Dendritic cell treated with granulocyte-macrophage colony-stimulating factor and Interleukin-4, amounts not matched to agents 40 ng/mL and 50 ng/mL, for 4 days (primary cell): ENCODE measurements at regions not wholly inside any gene's neighbourhood (a gene's known extent, or its start where the extent isn't known, plus 50 kb on each side); places are given as distances from the start of the nearest gene placed in this dataset.

ENCODE experiments used
- H3K27ac Mint-ChIP-seq: one replicate; pipeline ENCODE4 v1.8.0; 2022; ENCODE audit warnings: mild to moderate bottlenecking, mixed read lengths
- H3K27me3 Mint-ChIP-seq: one replicate; pipeline ENCODE4 v1.8.0; 2022; ENCODE audit warnings: mild to moderate bottlenecking, mixed read lengths
- H3K36me3 Mint-ChIP-seq: one replicate; pipeline ENCODE4 v1.8.0; 2022; ENCODE audit warnings: low read depth, mixed read lengths
- H3K4me1 Mint-ChIP-seq: one replicate; pipeline ENCODE4 v1.8.0; 2022; ENCODE audit warnings: low read depth, mixed read lengths
- H3K4me3 Mint-ChIP-seq: one replicate; pipeline ENCODE4 v1.8.0; 2022; ENCODE audit warnings: mild to moderate bottlenecking, moderate library complexity, mixed read lengths
- H3K9me3 Mint-ChIP-seq: one replicate; pipeline ENCODE4 v1.8.0; 2022; ENCODE audit warnings: mixed read lengths
- intact Hi-C: fragments of 100-400 bp; cut with micrococcal nuclease; formaldehyde crosslinking; loops from one replicate; pipeline ENCODE4 v1.15.0; 2022

DNA sequence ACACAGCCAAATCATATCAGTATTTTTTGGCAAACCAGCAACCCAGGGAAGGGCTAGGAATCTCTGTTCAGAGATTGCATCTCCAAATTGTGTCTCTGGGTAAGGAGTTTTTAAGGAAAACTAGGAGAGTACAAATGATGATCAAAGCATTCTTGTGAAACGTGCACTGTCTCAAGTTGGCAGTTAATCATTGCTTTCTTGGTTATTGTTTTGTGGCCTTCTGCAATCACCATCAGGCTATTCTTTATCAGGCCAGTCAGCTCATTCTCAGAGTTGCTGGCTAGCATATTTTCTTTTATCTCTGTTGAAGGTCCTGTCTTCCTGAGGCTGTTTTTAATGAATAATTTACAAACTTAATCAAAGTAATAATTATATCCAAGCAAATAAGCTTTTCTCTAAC, 129.1 kb upstream of the CCDC179 start:
- Mint-ChIP-seq H3K9me3 (peaks cover 57% of the 10 kb centered on the region), H3K4me1 (no peaks in the 10 kb centered on the region), H3K4me3 (no peak overlapping the region), H3K27me3 (no peaks in the 10 kb centered on the region), H3K27ac (no peak overlapping the region), H3K36me3 (no peaks in the 10 kb centered on the region)
- intact Hi-C loops = no loop called here

DNA sequence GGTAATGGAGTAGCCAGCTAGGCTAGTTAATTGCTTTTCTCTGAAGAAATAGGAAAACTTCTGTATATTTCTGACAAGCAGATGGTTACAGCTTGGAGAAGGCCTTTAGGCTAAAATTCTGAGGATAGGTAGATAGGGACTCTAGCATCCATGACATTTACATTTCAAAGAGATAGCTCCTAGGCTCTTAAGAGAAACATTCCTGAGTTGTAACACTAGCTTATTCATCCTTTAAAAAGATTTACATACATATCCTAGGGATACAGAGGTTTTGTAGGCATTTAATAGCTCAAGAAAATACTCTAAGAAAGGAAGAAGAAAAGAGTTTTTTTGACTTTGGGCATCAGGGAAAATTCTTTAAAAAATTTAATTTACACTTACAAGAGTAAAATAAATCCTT, 130.9 kb upstream of the CCDC179 start:
- no peak overlapping the region for H3K4me3 Mint-ChIP-seq
- peaks cover 62% of the 10 kb centered on the region for H3K9me3 Mint-ChIP-seq
- H3K27me3 Mint-ChIP-seq = no peaks in the 10 kb centered on the region
- intact Hi-C loops = no loop called here
- no peaks in the 10 kb centered on the region for H3K4me1 Mint-ChIP-seq
- H3K27ac Mint-ChIP-seq = no peak overlapping the region
- H3K36me3 Mint-ChIP-seq = no peaks in the 10 kb centered on the region

DNA sequence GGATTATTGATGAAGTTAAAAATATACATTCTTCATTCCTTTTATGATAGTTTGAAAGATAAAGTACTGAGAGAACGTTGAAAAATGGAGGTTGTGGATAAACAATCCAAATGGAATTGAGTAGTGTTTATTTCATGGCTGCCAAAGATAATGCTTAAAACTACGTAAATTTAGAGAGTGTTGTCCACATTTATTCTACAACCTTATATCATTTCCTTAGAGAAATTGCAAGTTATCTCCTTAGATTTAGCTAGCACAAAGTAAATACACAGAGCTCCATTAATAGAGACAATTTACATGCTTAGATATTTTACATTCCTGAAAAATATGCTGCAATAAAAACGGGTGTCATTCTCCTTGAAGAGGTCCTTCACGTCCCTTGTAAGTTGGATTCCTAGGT, 146.5 kb upstream of the CCDC179 start:
- H3K4me3 Mint-ChIP-seq = no peak overlapping the region
- intact Hi-C loops = no loop called here
- H3K27ac Mint-ChIP-seq = no peak overlapping the region
- no peaks in the 10 kb centered on the region for H3K27me3 Mint-ChIP-seq
- H3K36me3 Mint-ChIP-seq = no peaks in the 10 kb centered on the region
- H3K4me1 Mint-ChIP-seq = no peaks in the 10 kb centered on the region
- peaks cover 34% of the 10 kb centered on the region for H3K9me3 Mint-ChIP-seq

DNA sequence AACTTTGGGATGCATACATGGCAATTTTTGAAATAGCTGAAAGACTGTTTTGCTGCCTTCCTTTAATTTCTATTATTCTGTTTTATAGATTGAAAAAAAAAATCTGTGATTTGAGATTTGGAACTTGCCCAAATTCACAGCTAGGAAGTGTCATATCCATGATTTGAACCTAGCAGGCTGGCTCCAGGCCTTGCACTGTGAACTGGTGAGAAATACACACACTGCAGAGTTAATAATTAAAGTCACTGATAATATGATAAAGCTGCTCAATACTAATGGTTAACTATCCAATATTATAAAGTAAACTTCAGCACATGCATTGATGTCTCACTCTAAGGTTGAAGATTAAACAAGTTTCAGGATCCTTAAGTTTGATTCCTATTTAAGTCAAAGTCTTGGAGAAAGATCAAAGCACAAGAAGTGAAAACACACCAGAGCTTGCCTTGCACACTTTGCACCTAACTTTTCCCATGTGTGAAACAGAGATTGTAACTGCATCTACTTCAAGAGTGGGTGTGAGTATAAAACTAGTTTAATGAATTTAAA, 150.6 kb upstream of the CCDC179 start:
- Mint-ChIP-seq H3K27ac (no peak overlapping the region), H3K4me3 (no peak overlapping the region), H3K9me3 (peaks cover 9% of the 10 kb centered on the region), H3K4me1 (no peaks in the 10 kb centered on the region), H3K27me3 (no peaks in the 10 kb centered on the region), H3K36me3 (no peaks in the 10 kb centered on the region)
- intact Hi-C loops = no loop called here

DNA sequence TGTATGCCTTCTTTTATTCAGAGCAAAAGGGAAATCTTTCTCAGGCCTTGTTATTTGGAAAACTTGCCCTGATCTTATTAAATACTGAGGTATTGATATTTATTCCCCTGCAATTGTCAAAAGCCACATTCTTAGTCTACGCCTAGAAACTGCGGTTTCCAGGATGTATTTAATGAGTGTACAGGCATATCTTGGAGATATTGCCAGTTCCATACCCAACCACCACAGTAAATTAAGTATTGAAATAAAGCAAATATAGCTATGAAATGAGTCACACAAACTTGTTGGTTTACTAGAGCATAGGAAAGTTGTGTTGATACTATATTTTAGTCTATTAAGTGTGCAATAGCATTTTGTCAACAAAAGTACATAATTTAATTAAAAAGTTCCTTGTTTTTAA, 152.7 kb upstream of the CCDC179 start:
- no peak overlapping the region for H3K27ac Mint-ChIP-seq
- no peaks in the 10 kb centered on the region for H3K4me1 Mint-ChIP-seq
- no peaks in the 10 kb centered on the region for H3K27me3 Mint-ChIP-seq
- H3K36me3 Mint-ChIP-seq = no peaks in the 10 kb centered on the region
- intact Hi-C loops = no loop called here
- no peak overlapping the region for H3K4me3 Mint-ChIP-seq
- H3K9me3 Mint-ChIP-seq = peaks cover 9% of the 10 kb centered on the region

DNA sequence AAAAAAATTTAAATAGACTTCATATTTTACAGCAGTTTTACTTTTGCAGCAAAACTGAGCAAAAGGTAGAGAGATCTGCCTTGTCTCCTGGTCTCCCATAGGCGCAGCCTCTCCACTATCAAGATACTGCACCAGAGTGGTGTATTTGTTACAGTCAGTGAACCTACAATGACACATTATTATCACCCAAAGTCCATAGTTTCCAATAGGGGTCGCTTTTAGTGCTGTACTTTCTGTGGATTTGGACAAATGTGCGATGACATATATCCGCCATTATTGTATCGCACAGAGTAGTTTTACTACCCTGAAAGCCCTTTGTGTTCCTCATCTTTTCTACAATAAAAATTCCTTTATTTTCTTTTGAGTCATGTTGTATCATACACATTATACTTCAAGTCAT, 153.2 kb upstream of the CCDC179 start:
- H3K4me1 Mint-ChIP-seq = no peaks in the 10 kb centered on the region
- no peaks in the 10 kb centered on the region for H3K27me3 Mint-ChIP-seq
- no peak overlapping the region for H3K27ac Mint-ChIP-seq
- no peaks in the 10 kb centered on the region for H3K36me3 Mint-ChIP-seq
- no peak overlapping the region for H3K4me3 Mint-ChIP-seq
- H3K9me3 Mint-ChIP-seq = peaks cover 3% of the 10 kb centered on the region
- intact Hi-C loops = no loop called here

DNA sequence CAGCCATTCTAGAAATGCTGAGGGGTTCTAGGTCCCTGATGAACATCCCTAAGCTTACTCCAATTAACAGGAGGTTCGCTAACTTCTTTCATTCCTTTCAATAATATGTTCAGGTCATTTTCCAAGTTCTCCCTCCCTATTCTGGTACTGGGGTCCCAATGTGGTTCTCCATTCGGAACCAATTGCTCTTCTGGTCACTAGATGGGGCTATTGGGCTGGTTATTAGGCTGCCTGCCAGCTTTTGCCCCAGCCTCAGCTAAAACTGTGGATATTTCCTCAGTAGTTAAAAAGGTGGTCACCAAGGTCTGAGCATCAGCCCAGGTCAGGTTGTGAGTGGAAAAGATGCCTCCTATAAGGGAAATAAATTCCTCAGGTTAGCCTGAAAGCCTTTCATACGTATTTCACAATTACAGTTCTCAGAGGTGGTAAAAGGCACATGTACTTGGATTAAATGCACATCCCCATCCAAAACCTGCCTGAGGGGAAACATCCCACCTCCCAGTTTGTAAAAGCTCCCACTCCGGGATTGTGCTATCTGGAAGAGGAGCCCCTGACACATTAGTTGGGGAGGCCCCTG, 161.1 kb upstream of the CCDC179 start:
- H3K27me3 Mint-ChIP-seq = no peaks in the 10 kb centered on the region
- H3K4me1 Mint-ChIP-seq = no peaks in the 10 kb centered on the region
- H3K9me3 Mint-ChIP-seq = no peaks in the 10 kb centered on the region
- H3K4me3 Mint-ChIP-seq = no peak overlapping the region
- no peaks in the 10 kb centered on the region for H3K36me3 Mint-ChIP-seq
- intact Hi-C loops = no loop called here
- H3K27ac Mint-ChIP-seq = no peak overlapping the region

DNA sequence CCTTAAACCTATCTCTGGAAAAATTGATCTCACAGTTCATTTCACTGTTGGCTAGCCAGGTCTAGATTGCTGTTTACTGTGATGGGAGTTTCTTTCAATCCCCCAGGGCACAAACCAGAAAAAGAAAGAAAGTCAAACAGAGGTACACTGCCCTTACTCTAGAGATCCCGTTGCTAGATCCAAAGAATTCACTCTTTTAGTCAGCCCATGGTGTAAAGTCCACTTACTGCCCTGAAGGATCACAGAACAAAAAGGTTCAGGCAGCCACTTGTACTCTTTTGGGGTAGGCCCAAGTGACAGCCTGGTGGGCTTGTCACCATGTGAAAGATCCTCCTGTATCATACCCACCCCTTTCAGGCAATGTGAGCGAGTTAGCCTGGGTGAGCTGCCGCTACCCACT, 162.6 kb upstream of the CCDC179 start:
- Mint-ChIP-seq H3K9me3 (no peaks in the 10 kb centered on the region), H3K27me3 (no peaks in the 10 kb centered on the region), H3K36me3 (no peaks in the 10 kb centered on the region), H3K4me3 (no peak overlapping the region), H3K27ac (no peak overlapping the region), H3K4me1 (no peaks in the 10 kb centered on the region)
- intact Hi-C loops = no loop called here

DNA sequence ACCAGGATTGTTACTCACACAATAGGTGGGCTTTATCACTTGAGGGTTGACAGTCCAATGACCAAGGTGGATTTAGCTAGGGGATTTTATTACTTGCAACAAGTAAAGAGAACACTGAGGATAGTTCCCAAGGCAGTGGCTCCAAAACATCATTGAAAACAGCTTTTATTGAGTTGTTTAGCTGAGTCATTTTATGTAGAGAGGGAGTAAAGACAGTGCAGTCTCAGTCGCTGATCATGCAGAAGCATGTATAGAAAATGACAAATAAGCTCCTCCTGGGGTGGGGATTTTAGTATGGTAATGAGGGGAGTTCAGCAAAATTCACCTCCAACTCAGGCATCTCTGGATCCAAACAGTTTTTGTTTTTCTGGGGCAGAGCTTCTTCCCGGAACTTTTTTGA, 163.0 kb upstream of the CCDC179 start:
- Mint-ChIP-seq H3K27ac (no peak overlapping the region), H3K4me1 (no peaks in the 10 kb centered on the region), H3K4me3 (no peak overlapping the region), H3K36me3 (no peaks in the 10 kb centered on the region), H3K9me3 (no peaks in the 10 kb centered on the region), H3K27me3 (no peaks in the 10 kb centered on the region)
- intact Hi-C loops = no loop called here

DNA sequence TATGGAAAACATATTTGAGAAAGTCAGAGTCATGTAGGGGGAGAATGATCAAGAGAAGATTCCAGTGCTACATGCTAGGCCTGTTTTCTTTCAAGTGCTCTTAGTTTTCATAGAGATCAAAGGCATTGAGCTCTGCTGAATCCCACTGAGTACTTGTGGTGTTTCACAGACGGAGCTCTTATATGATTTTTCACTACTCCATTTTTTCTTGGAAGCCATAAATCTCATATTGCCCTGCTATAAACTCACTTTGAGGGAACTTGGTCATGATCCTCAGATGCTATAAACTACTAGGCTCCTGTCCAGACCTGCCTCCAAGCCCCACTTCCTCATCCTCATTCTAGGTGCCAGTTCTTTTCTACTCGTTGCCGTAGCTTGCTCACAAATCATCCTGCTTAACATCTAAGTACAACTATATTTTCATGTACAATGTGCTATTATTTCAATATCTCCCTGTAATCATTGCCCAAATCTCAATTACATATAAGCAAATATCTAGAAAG, 180.8 kb upstream of the CCDC179 start:
- Mint-ChIP-seq H3K27me3 (no peaks in the 10 kb centered on the region), H3K27ac (no peak overlapping the region), H3K36me3 (no peaks in the 10 kb centered on the region), H3K9me3 (no peaks in the 10 kb centered on the region), H3K4me1 (no peaks in the 10 kb centered on the region), H3K4me3 (no peak overlapping the region)
- intact Hi-C loops = no loop called here

DNA sequence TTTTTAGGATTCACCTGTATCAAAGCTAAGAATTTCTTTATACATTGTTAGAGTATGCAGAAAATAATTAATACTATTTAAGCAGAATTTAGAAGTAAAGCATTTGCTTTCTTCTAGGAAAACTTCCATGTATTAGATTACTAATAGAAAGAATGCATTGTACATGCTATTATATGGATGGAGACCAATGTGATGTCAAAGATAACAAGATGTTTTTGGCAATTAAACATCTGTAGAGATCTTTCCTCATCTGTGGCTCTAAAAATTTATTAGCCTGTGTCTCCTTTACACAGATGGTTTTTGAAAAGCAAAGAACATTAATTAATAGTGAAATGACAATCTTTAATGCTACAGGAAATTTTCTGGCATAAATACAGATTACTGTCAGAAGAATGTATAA, 198.4 kb upstream of the CCDC179 start:
- intact Hi-C loops = no loop called here
- Mint-ChIP-seq H3K9me3 (no peaks in the 10 kb centered on the region), H3K27me3 (no peaks in the 10 kb centered on the region), H3K27ac (no peak overlapping the region), H3K4me3 (no peak overlapping the region), H3K36me3 (no peaks in the 10 kb centered on the region), H3K4me1 (no peaks in the 10 kb centered on the region)

DNA sequence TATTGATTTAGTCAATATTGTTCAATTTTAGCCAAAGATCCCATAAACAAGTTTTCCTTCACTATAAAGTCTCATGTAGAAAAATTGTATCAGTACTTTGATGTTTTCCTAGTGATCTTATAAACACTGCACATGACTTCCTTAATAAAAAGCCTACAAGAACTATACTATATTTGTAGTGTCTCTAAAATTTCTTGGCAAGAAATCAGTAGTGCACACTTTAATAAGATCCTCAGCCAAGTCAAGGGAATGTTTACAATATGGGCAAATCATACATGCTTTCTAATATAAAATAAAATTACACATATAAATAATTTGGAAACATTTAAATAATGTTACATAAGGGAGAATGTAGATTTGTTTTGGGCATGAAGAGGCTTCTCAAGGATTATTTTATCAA, 203.0 kb upstream of the CCDC179 start:
- H3K9me3 Mint-ChIP-seq = peaks cover 8% of the 10 kb centered on the region
- no peaks in the 10 kb centered on the region for H3K36me3 Mint-ChIP-seq
- no peaks in the 10 kb centered on the region for H3K27me3 Mint-ChIP-seq
- H3K4me3 Mint-ChIP-seq = no peak overlapping the region
- H3K27ac Mint-ChIP-seq = no peak overlapping the region
- no peaks in the 10 kb centered on the region for H3K4me1 Mint-ChIP-seq
- intact Hi-C loops = no loop called here

DNA sequence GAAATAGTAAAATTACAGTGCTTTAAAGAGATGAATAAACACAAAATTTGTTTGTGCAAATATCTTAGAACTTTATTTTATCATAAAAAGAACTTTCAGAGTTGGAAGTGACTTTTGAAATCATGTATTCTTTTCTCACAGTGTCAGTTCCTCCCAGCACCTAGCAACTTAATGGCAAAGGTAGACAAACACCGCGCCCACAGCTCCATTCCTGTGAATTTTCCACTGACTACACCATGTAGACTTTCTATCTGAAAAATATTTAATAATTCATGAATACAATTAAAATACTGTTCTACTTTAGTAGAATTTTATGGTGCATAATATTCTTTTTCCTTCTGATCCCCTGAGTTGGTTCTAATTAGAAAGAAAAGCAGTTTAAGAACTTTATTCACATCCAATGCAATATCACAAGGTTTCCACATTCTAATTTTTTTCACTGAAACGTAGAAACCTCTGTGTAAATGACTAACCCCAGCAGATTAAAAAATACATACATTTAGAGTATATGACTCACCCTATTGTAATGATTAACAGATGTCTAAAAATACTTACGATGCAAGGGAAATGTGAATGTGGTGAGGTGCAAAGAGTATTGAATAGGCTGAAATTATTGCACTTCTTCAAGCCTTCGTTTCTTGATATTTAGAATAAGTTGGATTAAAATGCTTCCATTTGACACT, 218.2 kb upstream of the CCDC179 start:
- no peaks in the 10 kb centered on the region for H3K4me1 Mint-ChIP-seq
- H3K9me3 Mint-ChIP-seq = no peaks in the 10 kb centered on the region
- H3K36me3 Mint-ChIP-seq = no peaks in the 10 kb centered on the region
- intact Hi-C loops = no loop called here
- no peak overlapping the region for H3K4me3 Mint-ChIP-seq
- no peaks in the 10 kb centered on the region for H3K27me3 Mint-ChIP-seq
- no peak overlapping the region for H3K27ac Mint-ChIP-seq

DNA sequence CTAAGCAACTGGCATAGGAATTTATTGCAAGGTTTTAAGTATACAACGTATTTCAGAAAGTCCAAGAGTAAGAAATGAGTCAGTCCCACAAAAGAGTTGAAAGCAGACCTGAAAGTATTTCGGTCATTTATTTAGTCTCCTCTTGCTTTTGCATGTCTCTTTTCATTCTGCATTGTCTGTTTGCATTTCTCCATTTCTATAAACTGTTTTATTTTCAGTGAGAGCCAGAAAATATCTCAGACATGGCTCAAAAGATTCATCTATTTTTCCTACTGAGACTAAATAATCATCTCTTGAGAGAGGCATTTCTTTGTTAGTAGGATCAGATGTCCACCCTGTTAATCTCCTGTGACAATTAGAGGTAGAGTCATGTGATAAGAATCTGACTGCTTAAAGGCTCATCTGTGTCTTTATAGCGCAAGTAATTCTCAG, 219.1 kb upstream of the CCDC179 start:
- Mint-ChIP-seq H3K4me3 (no peak overlapping the region), H3K9me3 (no peaks in the 10 kb centered on the region), H3K36me3 (no peaks in the 10 kb centered on the region), H3K27ac (no peak overlapping the region), H3K4me1 (no peaks in the 10 kb centered on the region), H3K27me3 (no peaks in the 10 kb centered on the region)
- intact Hi-C loops = no loop called here

DNA sequence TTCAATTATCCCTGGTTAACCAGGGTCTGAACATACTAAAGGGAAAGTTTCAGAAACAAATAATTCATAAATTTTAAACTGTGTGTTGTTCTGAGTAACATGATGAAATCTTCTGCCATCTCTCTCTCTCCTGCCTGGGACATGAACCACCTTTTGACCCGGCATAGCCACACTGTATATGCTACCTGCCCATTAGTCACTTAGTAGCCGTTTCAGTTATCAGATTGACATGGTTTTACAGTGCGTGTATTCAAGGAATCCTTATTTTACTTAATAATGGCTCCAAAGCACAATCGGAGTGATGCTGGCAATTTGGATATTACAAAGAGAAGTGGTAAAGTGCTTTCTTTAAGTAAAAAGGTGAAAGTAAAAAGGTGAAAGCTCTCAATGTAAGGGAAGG, 227.1 kb upstream of the CCDC179 start:
- Mint-ChIP-seq H3K36me3 (no peaks in the 10 kb centered on the region), H3K4me1 (no peaks in the 10 kb centered on the region), H3K27me3 (no peaks in the 10 kb centered on the region), H3K4me3 (no peak overlapping the region), H3K27ac (no peak overlapping the region), H3K9me3 (no peaks in the 10 kb centered on the region)
- intact Hi-C loops = no loop called here
